Gastroesophageal sphincter (tissue), 3 donors: ENCODE measurements at regions not wholly inside any gene's neighbourhood (a gene's known extent, or its start where the extent isn't known, plus 50 kb on each side); places are given as distances from the start of the nearest gene placed in this dataset.

ENCODE experiments used
- POLR2A ChIP-seq, 2 donors: fragments of 450-650 bp; IDR thresholded peaks; one replicate each; pipeline ENCODE4 v1.6.1; 2017; ENCODE audit warnings: antibody characterized with exemption in 2 of 2, mild to moderate bottlenecking in 2 of 2, moderate library complexity in 1 of 2
- POLR2AphosphoS5 ChIP-seq: sonication (generic); formaldehyde crosslinking; IDR thresholded peaks from one replicate; pipeline ENCODE4 v1.6.1; 2017; ENCODE audit warnings: antibody characterized with exemption
- TF ChIP-seq, protein P1 (sequence below), 4 experiments: fragments of 200-600 bp in 2 of 4; fragments of 450-650 bp in 2 of 4; sonication (generic) in 1 of 4; IDR thresholded peaks; one replicate each; pipeline ENCODE4 v1.5.1; 2017 to 2019; ENCODE audit warnings: antibody characterized with exemption in 4 of 4, mild to moderate bottlenecking in 2 of 4, moderate library complexity in 2 of 4

DNA sequence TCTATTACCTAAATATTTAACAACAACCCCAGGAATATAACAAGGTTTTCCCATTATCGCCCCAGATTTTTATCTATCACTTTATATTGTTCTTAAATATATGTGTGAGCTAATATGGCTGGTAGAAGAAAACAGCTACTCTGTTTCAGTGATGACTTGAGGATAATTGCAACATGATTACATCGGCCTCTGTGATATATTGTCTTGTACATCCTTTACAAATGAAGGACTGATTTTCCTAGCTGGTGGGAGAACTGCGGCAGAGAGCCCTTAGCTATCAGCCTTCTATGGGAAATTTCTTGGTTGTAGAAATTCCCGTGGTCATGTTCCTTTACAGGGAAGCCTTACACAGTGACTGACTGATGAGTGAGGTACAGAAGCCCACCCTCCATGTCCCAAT is 110.9 kb upstream of the ZNF717 start:
- TF ChIP-seq, protein P1, sequence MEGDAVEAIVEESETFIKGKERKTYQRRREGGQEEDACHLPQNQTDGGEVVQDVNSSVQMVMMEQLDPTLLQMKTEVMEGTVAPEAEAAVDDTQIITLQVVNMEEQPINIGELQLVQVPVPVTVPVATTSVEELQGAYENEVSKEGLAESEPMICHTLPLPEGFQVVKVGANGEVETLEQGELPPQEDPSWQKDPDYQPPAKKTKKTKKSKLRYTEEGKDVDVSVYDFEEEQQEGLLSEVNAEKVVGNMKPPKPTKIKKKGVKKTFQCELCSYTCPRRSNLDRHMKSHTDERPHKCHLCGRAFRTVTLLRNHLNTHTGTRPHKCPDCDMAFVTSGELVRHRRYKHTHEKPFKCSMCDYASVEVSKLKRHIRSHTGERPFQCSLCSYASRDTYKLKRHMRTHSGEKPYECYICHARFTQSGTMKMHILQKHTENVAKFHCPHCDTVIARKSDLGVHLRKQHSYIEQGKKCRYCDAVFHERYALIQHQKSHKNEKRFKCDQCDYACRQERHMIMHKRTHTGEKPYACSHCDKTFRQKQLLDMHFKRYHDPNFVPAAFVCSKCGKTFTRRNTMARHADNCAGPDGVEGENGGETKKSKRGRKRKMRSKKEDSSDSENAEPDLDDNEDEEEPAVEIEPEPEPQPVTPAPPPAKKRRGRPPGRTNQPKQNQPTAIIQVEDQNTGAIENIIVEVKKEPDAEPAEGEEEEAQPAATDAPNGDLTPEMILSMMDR (IDR thresholded peaks at IDR 0.05): no peak
- TF ChIP-seq POLR2A (IDR thresholded peaks at IDR 0.05) (no peak), POLR2AphosphoS5 (no peak)
